ENCODE measurements at regions not wholly inside any gene's neighbourhood (a gene's known extent, or its start where the extent isn't known, plus 50 kb on each side); places are given as distances from the start of the nearest gene placed in this dataset.

DNA sequence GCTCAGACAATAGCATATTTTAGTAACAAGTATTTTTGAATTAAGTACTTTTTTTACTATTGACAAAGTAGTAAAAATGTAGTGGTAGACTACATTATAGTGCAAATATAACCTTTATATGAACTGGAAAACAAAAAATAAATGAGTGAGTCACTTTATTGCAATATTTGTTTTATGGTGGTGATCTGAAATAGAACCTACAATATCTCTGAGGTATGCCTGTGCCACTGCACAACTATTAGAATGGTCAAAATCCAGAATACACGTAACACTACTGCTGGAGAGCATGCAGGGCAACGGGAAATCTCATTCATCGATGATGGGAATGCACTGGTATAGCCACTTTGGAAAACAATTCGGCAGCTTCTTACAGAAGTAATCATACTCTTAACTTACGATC lies 349.0 kb upstream of the NCAM2 start:
- no peak for TF ChIP-seq POLR2A (IDR thresholded peaks at IDR 0.05; ENCODE audit: low read depth)
- TF ChIP-seq, protein P1, sequence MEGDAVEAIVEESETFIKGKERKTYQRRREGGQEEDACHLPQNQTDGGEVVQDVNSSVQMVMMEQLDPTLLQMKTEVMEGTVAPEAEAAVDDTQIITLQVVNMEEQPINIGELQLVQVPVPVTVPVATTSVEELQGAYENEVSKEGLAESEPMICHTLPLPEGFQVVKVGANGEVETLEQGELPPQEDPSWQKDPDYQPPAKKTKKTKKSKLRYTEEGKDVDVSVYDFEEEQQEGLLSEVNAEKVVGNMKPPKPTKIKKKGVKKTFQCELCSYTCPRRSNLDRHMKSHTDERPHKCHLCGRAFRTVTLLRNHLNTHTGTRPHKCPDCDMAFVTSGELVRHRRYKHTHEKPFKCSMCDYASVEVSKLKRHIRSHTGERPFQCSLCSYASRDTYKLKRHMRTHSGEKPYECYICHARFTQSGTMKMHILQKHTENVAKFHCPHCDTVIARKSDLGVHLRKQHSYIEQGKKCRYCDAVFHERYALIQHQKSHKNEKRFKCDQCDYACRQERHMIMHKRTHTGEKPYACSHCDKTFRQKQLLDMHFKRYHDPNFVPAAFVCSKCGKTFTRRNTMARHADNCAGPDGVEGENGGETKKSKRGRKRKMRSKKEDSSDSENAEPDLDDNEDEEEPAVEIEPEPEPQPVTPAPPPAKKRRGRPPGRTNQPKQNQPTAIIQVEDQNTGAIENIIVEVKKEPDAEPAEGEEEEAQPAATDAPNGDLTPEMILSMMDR (IDR thresholded peaks at IDR 0.05), result no peak
- TF ChIP-seq POLR2AphosphoS5 (IDR thresholded peaks at IDR 0.05), result no peak
- TF ChIP-seq EP300 (IDR thresholded peaks at IDR 0.05), result no peak
